ENCODE measurements at regions not wholly inside any gene's neighbourhood (a gene's known extent, or its start where the extent isn't known, plus 50 kb on each side); places are given as distances from the start of the nearest gene placed in this dataset.
A peak's percentile ranks its signal among the peaks of the same experiment; 100 is the strongest.

- no peaks in the 10 kb centered on the region for H3K9me3 ChIP-seq (ENCODE audit: severe bottlenecking)
- TF ChIP-seq, protein P1, sequence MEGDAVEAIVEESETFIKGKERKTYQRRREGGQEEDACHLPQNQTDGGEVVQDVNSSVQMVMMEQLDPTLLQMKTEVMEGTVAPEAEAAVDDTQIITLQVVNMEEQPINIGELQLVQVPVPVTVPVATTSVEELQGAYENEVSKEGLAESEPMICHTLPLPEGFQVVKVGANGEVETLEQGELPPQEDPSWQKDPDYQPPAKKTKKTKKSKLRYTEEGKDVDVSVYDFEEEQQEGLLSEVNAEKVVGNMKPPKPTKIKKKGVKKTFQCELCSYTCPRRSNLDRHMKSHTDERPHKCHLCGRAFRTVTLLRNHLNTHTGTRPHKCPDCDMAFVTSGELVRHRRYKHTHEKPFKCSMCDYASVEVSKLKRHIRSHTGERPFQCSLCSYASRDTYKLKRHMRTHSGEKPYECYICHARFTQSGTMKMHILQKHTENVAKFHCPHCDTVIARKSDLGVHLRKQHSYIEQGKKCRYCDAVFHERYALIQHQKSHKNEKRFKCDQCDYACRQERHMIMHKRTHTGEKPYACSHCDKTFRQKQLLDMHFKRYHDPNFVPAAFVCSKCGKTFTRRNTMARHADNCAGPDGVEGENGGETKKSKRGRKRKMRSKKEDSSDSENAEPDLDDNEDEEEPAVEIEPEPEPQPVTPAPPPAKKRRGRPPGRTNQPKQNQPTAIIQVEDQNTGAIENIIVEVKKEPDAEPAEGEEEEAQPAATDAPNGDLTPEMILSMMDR (IDR thresholded peaks at IDR 0.05; ENCODE audit: low read depth, low read length), result no peak
Observed at GRCh38 chr2:16775899-16776231, 110.2 kb upstream of the CYRIA start.

DNA sequence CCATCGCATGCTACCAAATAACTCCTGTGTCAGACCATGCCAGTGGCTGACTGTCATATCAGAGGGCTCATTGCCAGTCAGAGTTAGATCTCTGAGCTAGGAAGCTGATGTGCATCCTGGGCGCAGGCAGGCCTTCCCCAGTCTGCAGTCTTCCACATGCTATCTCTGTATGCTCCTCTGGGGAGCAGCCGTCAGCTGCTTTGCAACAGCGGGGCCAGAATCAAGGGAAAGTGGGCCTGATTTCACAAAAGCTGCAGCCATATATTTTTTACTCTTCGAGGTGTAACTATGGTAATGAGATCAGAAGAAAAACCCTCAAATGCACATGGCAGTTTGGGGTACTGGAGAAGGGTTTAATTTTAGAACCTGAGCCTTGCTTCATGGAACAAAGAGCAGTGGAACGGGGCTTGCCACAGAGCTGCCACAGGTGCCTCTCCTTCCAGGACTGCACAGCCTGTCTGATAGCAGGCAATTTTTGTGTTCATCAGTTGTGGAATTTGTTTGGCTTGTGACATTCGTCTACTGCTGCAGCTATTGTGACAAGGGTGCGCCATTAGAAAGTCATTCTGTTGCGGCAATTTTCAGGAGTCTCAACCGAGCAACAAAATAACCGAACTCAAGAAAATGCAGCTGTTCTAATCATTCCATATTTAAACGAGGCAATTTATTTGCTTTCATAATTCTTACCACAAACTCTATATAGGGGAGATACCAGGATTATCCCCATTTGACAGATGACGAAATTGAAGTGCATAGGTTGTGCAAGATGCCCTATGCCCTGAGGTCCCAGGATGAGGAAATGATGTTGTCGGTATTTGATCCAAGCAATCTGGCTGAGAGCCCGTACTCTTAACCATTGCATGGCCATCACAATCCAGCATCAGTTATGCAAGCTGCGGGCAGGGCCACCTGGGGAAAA is 109.6 kb upstream of the CYRIA start:
- TF ChIP-seq, protein P1 (IDR thresholded peaks at IDR 0.05; ENCODE audit: low read depth, low read length), result peak; percentile 89
- Histone ChIP-seq H3K36me3 (no peaks in the 10 kb centered on the region), H3K9me3 (ENCODE audit: severe bottlenecking) (no peaks in the 10 kb centered on the region), H3K27ac (peak overlapping the region; percentile 0; the same call in 1 of the 2 replicates), H3K27me3 (ENCODE audit: insufficient read depth, low read depth, severe bottlenecking) (no peaks in the 10 kb centered on the region), H3K4me3 (ENCODE audit: low read depth, low read length) (no peak overlapping the region)
- DNase-seq, result peak; percentile 79

More at GRCh38 chr2:16775899-16776231, 110.2 kb upstream of the CYRIA start:
- Histone ChIP-seq H3K36me3 (no peaks in the 10 kb centered on the region), H3K27me3 (ENCODE audit: insufficient read depth, low read depth, severe bottlenecking) (no peaks in the 10 kb centered on the region), H3K4me3 (ENCODE audit: low read depth, low read length) (no peak overlapping the region), H3K27ac (no peak overlapping the region)
- no peak for DNase-seq

GRCh38 chr2:16774091-16774490 is 108.5 kb upstream of the CYRIA start:
- TF ChIP-seq, protein P1 (IDR thresholded peaks at IDR 0.05; ENCODE audit: low read depth, low read length), result no peak
- no peaks in the 10 kb centered on the region for H3K27me3 ChIP-seq (ENCODE audit: insufficient read depth, low read depth, severe bottlenecking)
- no peak overlapping the region for H3K4me3 ChIP-seq (ENCODE audit: low read depth, low read length)
- no peak for DNase-seq
- no peaks in the 10 kb centered on the region for H3K36me3 ChIP-seq
- no peak overlapping the region for H3K27ac ChIP-seq
- H3K9me3 ChIP-seq (ENCODE audit: severe bottlenecking), result no peaks in the 10 kb centered on the region

DNA sequence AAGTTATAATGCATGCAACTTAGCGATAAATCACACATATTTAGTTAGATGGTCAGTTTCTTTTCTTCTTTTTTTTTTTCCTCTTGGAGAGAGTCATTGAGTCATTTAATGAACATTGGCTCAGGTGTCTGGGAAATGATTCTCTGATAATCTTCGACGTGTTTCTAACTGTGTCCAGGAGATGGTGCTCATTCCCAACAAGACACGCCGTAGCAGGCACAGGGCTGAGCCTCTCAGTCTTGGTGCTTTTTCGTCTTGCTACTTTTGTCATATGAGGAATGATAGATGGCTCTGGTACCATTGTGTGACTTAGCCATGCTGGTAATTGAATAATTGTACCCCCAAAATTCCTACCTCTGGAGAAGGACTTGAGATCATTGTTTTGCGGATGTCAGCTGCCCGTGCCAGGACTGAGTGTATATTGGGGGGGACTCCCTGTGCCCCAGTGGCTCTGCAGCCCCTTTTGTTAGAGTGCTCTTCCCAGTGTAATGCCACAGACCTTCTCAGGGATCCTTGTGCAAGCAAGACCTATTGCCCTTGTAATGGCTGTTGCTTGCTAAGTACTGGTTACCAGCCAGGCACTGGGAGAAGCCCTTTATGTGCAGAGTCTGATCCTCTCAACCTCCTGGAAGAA is 107.6 kb upstream of the CYRIA start:
- H3K27ac ChIP-seq, result no peak overlapping the region
- TF ChIP-seq, protein P1 (IDR thresholded peaks at IDR 0.05; ENCODE audit: low read depth, low read length), result peak; percentile 83
- no peaks in the 10 kb centered on the region for H3K27me3 ChIP-seq (ENCODE audit: insufficient read depth, low read depth, severe bottlenecking)
- no peak overlapping the region for H3K4me3 ChIP-seq (ENCODE audit: low read depth, low read length)
- DNase-seq, result peak; percentile 74
- no peaks in the 10 kb centered on the region for H3K36me3 ChIP-seq
- no peaks in the 10 kb centered on the region for H3K9me3 ChIP-seq (ENCODE audit: severe bottlenecking)

- Histone ChIP-seq H3K4me3 (ENCODE audit: low read depth, low read length) (no peak overlapping the region), H3K27ac (no peak overlapping the region), H3K36me3 (no peaks in the 10 kb centered on the region), H3K27me3 (ENCODE audit: insufficient read depth, low read depth, severe bottlenecking) (no peaks in the 10 kb centered on the region), H3K9me3 (ENCODE audit: severe bottlenecking) (no peaks in the 10 kb centered on the region)
- TF ChIP-seq, protein P1 (IDR thresholded peaks at IDR 0.05; ENCODE audit: low read depth, low read length), result no peak
- no peak for DNase-seq
Observed at GRCh38 chr2:16767789-16768476, 102.3 kb upstream of the CYRIA start.

Data from WERI-Rb-1 (cell line).